HL-60/S4 (cell line): ENCODE measurements at regions not wholly inside any gene's neighbourhood (a gene's known extent, or its start where the extent isn't known, plus 50 kb on each side); places are given as distances from the start of the nearest gene placed in this dataset.
"Not testable (repeated sequence)": the region's sequence is repeated elsewhere in the genome, so short reads cannot be mapped to it uniquely, and the experiment has no call there.

Experiments used
- in situ Hi-C: fragments of 300-500 bp; cut with MboI; formaldehyde crosslinking; loops from 2 replicates; pipeline ENCODE4 v1.14.3; 2022; ENCODE audit warnings: low sequenced_read_pairs

GRCh38 chr2:166831930-166832329 is 56.4 kb upstream of the XIRP2 start:
- in situ Hi-C loops, result no loop called here

DNA sequence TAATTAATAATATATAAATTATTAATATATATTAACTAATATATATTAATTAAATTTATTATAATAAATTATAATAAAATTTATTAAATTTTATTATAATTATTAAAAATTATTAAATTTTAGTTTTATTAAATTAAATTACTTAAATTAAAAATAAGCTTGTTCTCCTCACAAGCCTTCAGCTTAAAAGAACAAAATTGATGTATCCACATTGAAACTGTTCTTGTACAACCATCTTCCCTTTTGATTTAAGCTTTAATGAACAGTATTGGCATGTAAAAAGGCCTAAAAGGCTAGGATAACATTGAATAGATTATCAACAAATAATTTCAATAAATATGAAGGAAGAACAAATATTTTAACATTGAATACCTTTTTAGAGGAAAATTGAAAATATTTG is 62.4 kb upstream of the XIRP2 start:
- in situ Hi-C loops, result no loop called here

- in situ Hi-C loops, result no loop called here
Observed at GRCh38 chr2:166814335-166814734, 73.9 kb upstream of the XIRP2 start.

DNA sequence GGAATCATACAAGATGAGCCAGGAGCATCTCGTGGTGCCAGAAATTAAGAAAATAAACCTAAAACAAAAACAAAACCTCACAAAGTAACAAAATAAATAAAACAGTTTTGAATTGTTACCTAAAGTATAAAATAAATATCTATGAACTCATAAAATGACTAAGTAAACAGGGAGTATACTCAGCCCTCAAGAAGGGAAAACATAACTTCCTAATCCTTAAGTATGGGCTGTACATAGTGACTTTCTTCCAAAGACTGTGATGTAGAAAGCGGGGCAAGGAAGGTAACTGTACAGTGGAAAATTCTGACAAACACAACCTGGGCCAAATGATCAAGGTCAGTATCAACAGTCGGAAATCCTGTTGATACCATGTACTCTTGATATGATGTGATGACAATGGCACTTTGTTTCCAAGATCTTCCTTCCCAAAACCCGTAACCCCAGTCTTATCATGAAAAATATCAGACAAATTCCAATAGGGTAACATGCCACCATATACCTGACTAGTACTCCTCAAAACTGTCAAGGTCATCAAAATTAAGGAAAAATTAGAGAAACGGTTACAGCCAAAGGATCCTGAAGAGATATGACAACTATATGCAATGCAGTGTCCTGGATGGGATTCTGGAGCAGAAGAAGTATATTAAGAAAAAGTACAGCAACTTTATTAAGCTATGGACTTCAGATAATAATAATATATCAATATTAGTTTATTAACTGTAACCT is 76.0 kb upstream of the XIRP2 start:
- in situ Hi-C loops, result no loop called here

- in situ Hi-C loops, result no loop called here
Observed at GRCh38 chr2:166805753-166806152, 82.5 kb upstream of the XIRP2 start.

DNA sequence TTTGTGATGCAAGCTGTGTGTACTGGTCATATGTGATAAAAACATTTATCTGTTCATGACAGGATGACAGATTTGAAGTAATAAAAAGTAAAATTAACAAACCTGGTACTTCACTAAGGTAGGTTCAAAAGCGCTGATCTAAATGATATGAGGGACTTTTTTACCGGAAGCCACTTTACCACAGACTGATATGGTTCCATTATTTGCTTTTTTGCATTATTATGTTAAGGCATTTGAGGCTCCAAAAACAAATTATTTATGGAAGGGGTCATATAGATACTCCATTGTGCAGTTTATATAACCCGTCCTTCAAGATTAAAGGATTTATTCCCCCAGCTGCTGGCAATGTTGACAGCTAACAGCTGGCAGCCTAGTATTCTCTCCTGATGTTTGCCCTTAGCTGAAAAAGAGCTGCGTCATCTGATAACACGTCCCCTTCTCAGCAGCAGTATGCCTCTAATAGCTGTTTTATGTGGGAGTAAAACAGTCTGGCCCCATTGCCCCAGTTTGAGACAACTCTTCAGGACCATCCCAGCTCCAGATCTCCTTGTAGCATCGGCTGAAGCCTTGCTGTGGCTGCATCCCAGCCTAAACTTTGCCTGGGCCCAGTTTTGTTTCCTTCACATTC is 84.8 kb upstream of the XIRP2 start:
- in situ Hi-C loops, result no loop called here

DNA sequence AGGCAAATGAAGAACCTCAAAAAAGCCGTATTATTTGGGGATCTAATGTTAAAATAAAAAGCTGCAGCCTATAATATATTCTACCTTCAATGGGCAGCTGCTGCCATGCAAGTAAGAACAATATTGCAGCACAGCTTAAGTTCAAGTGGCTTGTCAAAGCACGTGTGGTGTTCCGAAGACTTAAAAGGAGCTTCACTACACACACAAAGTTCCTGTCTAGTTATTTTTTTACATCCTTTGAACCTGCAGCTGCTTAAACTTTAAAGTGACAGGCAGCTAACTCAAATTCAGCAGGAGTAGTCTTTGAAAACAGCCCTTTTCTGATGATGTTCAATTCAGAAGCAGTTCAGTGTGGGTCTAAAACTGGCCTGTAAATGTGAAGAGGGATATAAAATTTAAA is 85.8 kb upstream of the XIRP2 start:
- in situ Hi-C loops, result no loop called here

- in situ Hi-C loops, result no loop called here
Observed at GRCh38 chr2:166792808-166793207, 95.5 kb upstream of the XIRP2 start.

- in situ Hi-C loops, result no loop called here
Observed at GRCh38 chr2:166786707-166787106, 101.6 kb upstream of the XIRP2 start.

GRCh38 chr2:166784296-166784946 is 103.9 kb upstream of the XIRP2 start:
- in situ Hi-C loops, result no loop called here

DNA sequence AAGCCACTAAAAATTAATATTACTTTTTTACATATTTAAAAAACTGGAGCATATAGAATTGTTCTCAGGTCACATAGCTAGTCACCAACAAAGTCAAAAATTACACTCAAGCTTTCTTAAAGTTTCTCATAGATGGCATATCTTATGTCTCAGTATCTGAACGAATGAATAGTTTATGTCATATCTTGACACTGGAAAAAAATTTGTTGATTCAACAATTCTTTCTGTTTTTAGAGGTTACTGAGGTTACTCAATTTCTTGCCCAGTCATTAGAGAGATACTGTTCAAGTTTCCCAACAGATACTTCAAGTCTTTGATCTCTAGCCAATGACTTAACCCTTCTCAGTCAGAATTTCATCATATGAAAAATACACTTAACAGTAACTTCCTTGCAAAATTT is 113.1 kb upstream of the XIRP2 start:
- in situ Hi-C loops, result no loop called here

GRCh38 chr2:166773308-166773949 is 114.9 kb upstream of the XIRP2 start:
- in situ Hi-C loops, result no loop called here

DNA sequence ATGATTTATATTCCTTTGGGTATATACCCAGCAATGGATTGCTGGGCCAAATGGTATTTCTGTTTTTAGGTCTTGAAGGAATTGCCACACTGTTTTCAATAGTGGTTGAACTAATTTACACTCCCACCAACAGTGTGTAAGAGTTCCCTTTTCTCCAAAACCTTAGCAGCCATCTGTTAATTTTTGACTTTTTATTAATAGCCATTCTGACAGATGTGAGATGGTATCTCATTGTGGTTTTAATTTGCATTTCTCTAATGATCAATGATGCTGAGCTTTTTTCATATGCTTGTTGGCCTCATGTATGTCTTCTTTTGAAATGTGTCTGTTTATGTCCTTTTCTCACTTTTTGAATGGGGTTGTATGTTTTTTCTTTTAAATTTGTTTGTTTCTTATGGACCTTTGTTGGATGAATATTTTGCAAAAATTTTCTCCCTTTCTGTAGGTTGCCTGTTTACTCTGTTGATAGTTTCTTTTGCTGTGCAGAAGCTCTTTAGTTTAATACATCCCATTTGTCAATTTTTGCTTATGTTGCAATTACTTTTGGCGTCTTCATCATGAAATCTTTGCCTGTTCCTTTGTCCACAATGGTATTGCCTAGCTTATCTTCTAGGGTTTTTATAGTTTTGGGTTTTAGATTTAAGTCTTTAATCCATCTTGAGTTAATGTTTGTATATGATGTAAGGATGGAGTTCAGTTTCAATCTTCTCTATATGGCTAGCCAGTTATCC is 119.7 kb upstream of the XIRP2 start:
- in situ Hi-C loops, result no loop called here

DNA sequence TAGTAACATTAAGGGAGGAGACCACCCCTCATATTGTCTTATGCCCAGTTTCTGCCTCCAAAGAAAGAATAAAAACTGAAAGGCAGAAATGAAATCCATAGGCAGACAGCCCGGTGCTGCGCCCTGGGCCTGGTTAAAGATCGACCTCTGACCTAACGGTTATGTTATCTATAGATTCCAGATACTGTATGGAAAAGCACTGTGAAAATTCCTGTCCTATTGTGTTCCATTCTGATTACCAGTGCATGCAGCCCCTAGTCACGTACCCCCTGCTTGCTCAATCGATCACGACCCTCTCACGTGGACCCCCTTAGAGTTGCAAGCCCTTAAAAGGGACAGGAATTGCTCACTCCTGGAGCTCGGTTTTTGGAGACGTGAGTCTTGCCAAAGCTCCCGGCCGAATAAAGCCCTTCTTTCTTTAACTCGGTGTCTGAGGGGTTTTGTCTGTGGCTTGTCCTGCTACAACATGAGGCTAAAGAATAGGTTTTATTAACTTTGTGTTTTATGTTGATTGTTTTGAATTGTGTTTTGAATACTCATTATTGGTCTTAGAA is 121.4 kb upstream of the XIRP2 start:
- in situ Hi-C loops, result not testable (repeated sequence)

DNA sequence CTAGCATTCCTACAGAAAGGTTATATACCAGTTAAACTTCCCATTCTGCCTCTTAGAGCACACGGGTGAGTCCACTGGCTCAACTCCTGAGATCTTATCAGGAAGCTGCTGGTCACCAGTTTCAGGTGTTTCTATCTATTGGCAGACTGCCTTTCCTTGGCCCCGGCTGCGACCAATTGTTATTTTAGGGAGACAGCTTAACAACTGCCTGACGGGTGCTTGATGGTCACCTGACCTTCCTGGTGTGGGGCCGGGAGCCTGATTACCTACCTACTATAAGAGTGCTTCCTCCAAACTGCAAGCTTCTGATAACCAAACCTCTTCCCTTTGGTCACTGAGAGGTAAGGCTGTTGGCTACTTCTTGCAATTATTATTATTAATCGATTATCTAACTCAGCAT is 122.1 kb upstream of the XIRP2 start:
- in situ Hi-C loops, result no loop called here

GRCh38 chr2:166765141-166765540 is 123.1 kb upstream of the XIRP2 start:
- in situ Hi-C loops, result no loop called here

DNA sequence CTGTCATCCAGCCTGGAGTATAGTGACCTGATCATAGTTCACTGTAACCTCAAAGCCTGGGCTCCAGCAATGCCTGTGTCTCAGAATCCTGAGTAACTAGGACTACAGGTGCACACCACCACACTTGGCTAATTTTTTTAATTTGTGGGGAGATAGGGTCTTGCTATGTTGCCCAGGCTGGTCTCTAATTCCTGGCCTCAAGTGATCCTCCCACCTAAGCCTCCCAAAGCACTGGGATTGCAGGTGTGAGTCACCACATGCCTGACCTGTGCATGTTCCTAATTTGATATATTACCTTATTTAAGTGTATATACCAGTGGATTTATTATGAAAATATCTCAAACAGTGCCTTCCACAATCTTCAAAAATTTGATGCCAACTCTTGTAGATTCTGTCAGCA is 123.6 kb upstream of the XIRP2 start:
- in situ Hi-C loops, result no loop called here

GRCh38 chr2:166764216-166764615 is 124.1 kb upstream of the XIRP2 start:
- in situ Hi-C loops, result no loop called here

DNA sequence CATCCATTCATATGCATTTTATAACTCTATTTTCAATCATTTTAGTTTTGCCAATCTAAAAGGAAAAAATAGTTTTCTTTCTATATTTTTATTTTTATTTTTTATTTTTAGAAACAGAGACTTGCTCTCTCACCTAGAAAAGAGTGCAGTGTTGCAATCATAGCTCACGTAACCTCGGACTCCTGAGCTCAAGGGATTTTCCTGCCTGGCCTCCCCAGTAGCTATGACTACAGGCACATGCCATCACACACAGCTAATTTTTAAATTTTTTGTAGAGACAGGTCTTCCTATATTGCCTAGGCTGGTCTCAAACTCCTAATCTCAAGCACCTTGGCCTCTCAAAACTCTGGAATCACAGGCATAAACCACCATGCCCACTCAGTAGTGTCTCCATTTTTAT is 125.5 kb upstream of the XIRP2 start:
- in situ Hi-C loops, result no loop called here

- in situ Hi-C loops, result no loop called here
Observed at GRCh38 chr2:166758956-166759355, 129.3 kb upstream of the XIRP2 start.

GRCh38 chr2:166750624-166751023 is 137.7 kb upstream of the XIRP2 start:
- in situ Hi-C loops, result no loop called here
